Panc1 (cell line): ENCODE measurements at regions not wholly inside any gene's neighbourhood (a gene's known extent, or its start where the extent isn't known, plus 50 kb on each side); places are given as distances from the start of the nearest gene placed in this dataset.

Experiments used
- ATAC-seq: fragments of 200-7000 bp; cut with Tn5 transposase; 2 replicates; pipeline ENCODE4 v1.9.1; 2020; ENCODE audit warnings: mild to moderate bottlenecking, moderate library complexity
- BruUV-seq: library from RNA; stranded (reverse); fragments of 400-500 nt; replicated peaks from 2 replicates; lab custom pipeline; 2021; lab: Mats Ljungman, UMichigan
- CTCF ChIA-PET: fragments of 300-600 bp; sonication (Branson Sonifier 250); formaldehyde crosslinking; loops from one replicate; lab custom pipeline; 2022; ENCODE audit warnings: antibody characterized with exemption; lab: Charles Lee
- POLR2A ChIA-PET: fragments of 300-600 bp; sonication (Branson Sonifier 250); formaldehyde crosslinking; loops from one replicate; lab custom pipeline; 2022; ENCODE audit warnings: antibody characterized with exemption; lab: Charles Lee
- DNase-seq: peaks from one replicate; pipeline ENCODE4 v3.0.0-alpha.2; 2010; ENCODE audit warnings: low read depth, low spot score
- H3K27ac ChIP-seq: 2 replicates; pipeline ENCODE4 v1.5.1; 2011; ENCODE audit warnings: mild to moderate bottlenecking, low read length, inconsistent platforms
- H3K27me3 ChIP-seq: fragments of 200-500 bp; sonication (Bioruptor generic); 2 replicates; pipeline ENCODE4 v1.6.0; 2014; ENCODE audit warnings: low read length, inconsistent platforms; ENCODE audit not compliant: control insufficient read depth, insufficient read depth
- H3K36me3 ChIP-seq: fragments of 200-500 bp; sonication (Bioruptor generic); 2 replicates; pipeline ENCODE4 v1.5.1; 2014; ENCODE audit warnings: inconsistent platforms, mild to moderate bottlenecking, low read length, moderate library complexity; ENCODE audit not compliant: control insufficient read depth, insufficient read depth
- H3K4me1 ChIP-seq: 2 replicates; pipeline ENCODE4 v1.5.1; 2011; ENCODE audit warnings: inconsistent platforms, mild to moderate bottlenecking, low read length, moderate library complexity; ENCODE audit not compliant: control insufficient read depth, insufficient read depth
- H3K4me3 ChIP-seq, 2 experiments: 2 replicates each; pipeline ENCODE4 v1.5.1; 2011 to 2012; ENCODE audit warnings: low read depth in 2 of 2, low read length in 2 of 2, mild to moderate bottlenecking in 2 of 2, inconsistent platforms in 1 of 2, moderate library complexity in 1 of 2
- H3K9me3 ChIP-seq: fragments of 200-500 bp; sonication (Bioruptor generic); 2 replicates; pipeline ENCODE4 v1.5.1; 2014; ENCODE audit warnings: low read depth, mild to moderate bottlenecking, inconsistent platforms, low read length, moderate library complexity; ENCODE audit not compliant: control insufficient read depth, insufficient read depth
- POLR2AphosphoS5 ChIP-seq: IDR thresholded peaks from 2 replicates; pipeline ENCODE4 v1.6.1; 2012; ENCODE audit warnings: mild to moderate bottlenecking, low read depth, low read length, moderate library complexity
- SIN3A ChIP-seq: IDR thresholded peaks from 2 replicates; pipeline ENCODE4 v1.6.1; 2012; ENCODE audit warnings: low read depth, mild to moderate bottlenecking, low read length, moderate library complexity, borderline replicate concordance; ENCODE audit not compliant: insufficient read depth
- TCF7L2 ChIP-seq: IDR thresholded peaks from 2 replicates; pipeline ENCODE4 v1.6.1; 2011; ENCODE audit warnings: mild to moderate bottlenecking, low read depth, low read length, inconsistent platforms
- in situ Hi-C: cut with HindIII; loops from 2 replicates; pipeline ENCODE4 v1.10.0; 2016; ENCODE audit warnings: low sequenced_read_pairs, low pct_unique_long_range_greater_than_20kb
- intact Hi-C: fragments of 100-400 bp; cut with micrococcal nuclease; formaldehyde crosslinking; loops from one replicate; pipeline ENCODE4 v1.10.0; 2022; ENCODE audit not compliant: unreplicated experiment
- TF ChIP-seq, protein P1 (sequence below), 2 experiments: IDR thresholded peaks; 2 replicates each; pipeline ENCODE4 v1.6.1; 2011 to 2012; ENCODE audit warnings: low read depth in 2 of 2, control low read depth in 1 of 2, low read length in 1 of 2, mild to moderate bottlenecking in 1 of 2, moderate library complexity in 1 of 2; ENCODE audit not compliant: insufficient read depth in 1 of 2
- TF ChIP-seq, protein P2 (sequence below): fragments of 450-650 bp; IDR thresholded peaks from 2 replicates; pipeline ENCODE4 v1.5.1; 2017; ENCODE audit warnings: mild to moderate bottlenecking

DNA sequence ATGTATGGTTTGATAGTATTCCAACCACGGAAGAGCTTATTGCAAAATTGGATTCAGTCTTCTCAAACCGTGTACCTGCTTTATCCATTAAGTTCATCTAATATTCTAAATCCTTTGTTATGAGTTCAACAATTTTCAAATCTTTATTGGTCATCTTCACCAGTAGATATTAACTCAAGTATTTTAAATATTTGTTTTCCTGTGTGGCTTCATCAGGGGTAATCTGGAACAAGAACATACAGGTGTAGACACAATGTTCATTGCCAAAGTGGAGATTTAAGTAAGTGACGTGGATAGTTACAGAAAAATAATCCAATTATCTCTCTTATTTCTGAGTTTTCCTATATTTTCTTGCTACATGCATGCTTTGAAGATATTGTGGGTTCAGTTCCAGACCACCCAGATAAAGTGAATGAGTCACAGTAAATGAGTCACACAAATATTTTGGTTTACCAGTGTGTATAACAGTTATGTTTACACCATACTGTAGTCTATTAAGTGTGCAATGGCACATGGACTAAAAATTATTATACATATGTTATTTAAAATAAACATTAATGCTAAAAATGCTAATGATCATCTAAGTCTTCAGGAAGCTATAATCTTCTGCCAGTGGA lies 429.0 kb upstream of the POT1 start:
- Histone ChIP-seq H3K27ac (no peak overlapping the region), H3K27me3 (no peaks in the 10 kb centered on the region), H3K4me3 (no peak overlapping the region), H3K4me1 (no peaks in the 10 kb centered on the region), H3K9me3 (no peaks in the 10 kb centered on the region), H3K36me3 (no peaks in the 10 kb centered on the region)
- ChIA-PET POLR2A (no interaction called here), CTCF (no interaction called here)
- in situ Hi-C loops, result no loop called here
- BruUV-seq, result no TSS peak
- TF ChIP-seq TCF7L2 (no peak), SIN3A (no peak), POLR2AphosphoS5 (no peak)
- TF ChIP-seq, protein P1, sequence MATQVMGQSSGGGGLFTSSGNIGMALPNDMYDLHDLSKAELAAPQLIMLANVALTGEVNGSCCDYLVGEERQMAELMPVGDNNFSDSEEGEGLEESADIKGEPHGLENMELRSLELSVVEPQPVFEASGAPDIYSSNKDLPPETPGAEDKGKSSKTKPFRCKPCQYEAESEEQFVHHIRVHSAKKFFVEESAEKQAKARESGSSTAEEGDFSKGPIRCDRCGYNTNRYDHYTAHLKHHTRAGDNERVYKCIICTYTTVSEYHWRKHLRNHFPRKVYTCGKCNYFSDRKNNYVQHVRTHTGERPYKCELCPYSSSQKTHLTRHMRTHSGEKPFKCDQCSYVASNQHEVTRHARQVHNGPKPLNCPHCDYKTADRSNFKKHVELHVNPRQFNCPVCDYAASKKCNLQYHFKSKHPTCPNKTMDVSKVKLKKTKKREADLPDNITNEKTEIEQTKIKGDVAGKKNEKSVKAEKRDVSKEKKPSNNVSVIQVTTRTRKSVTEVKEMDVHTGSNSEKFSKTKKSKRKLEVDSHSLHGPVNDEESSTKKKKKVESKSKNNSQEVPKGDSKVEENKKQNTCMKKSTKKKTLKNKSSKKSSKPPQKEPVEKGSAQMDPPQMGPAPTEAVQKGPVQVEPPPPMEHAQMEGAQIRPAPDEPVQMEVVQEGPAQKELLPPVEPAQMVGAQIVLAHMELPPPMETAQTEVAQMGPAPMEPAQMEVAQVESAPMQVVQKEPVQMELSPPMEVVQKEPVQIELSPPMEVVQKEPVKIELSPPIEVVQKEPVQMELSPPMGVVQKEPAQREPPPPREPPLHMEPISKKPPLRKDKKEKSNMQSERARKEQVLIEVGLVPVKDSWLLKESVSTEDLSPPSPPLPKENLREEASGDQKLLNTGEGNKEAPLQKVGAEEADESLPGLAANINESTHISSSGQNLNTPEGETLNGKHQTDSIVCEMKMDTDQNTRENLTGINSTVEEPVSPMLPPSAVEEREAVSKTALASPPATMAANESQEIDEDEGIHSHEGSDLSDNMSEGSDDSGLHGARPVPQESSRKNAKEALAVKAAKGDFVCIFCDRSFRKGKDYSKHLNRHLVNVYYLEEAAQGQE (IDR thresholded peaks at IDR 0.05; ENCODE audit: insufficient read depth in 1 of 2, low read depth in 2 of 2, low read length in 1 of 2), result no peak
- TF ChIP-seq, protein P2, sequence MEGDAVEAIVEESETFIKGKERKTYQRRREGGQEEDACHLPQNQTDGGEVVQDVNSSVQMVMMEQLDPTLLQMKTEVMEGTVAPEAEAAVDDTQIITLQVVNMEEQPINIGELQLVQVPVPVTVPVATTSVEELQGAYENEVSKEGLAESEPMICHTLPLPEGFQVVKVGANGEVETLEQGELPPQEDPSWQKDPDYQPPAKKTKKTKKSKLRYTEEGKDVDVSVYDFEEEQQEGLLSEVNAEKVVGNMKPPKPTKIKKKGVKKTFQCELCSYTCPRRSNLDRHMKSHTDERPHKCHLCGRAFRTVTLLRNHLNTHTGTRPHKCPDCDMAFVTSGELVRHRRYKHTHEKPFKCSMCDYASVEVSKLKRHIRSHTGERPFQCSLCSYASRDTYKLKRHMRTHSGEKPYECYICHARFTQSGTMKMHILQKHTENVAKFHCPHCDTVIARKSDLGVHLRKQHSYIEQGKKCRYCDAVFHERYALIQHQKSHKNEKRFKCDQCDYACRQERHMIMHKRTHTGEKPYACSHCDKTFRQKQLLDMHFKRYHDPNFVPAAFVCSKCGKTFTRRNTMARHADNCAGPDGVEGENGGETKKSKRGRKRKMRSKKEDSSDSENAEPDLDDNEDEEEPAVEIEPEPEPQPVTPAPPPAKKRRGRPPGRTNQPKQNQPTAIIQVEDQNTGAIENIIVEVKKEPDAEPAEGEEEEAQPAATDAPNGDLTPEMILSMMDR, result no peak
- DNase-seq, result no peak
- ATAC-seq, result no peak
- intact Hi-C loops, result no loop called here

DNA sequence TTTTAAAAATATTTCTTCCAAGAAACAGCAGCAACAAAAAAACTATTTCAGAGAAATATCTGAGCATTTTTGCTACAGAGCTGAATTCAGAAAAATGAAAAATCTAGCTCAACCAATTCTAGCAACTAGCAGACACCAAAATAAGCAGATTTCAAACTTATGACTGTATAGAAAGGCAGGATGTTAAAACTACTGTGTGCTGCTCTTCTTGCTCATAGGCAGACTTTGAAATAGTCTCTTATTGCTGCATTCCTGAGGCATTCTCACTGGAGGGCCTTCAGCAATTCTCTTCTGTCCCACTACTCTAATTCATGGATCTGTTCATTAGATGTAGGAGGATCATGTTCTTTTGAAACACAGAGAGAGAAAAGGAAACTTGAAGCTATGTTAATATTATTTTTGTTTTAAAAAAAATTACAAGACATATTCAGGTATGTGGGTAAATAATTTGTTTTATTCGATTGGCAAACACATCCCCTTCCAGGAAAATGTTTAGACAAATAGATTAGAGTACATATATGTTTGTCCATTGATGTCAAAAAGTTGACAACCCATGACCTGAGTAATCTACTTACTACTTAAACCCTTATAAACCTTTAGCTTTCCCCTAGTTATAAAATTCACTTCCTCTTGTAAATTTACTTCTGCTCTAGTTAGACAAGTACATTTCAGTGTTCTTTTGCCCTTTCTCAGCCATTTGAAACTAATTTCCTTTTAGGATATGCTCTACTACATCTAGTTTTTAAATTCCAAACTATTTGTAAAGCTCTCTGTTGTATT lies 428.2 kb upstream of the POT1 start:
- no peak for TF ChIP-seq SIN3A
- TF ChIP-seq, protein P1 (IDR thresholded peaks at IDR 0.05; ENCODE audit: insufficient read depth in 1 of 2, low read depth in 2 of 2, low read length in 1 of 2), result no peak
- TF ChIP-seq, protein P2, result no peak
- TF ChIP-seq TCF7L2, result no peak
- TF ChIP-seq POLR2AphosphoS5, result no peak
- ChIA-PET POLR2A (no interaction called here), CTCF (no interaction called here)
- Histone ChIP-seq H3K9me3 (no peaks in the 10 kb centered on the region), H3K4me3 (no peak overlapping the region), H3K36me3 (no peaks in the 10 kb centered on the region), H3K27me3 (no peaks in the 10 kb centered on the region), H3K27ac (no peak overlapping the region), H3K4me1 (no peaks in the 10 kb centered on the region)
- intact Hi-C loops (no loop called here), in situ Hi-C loops (no loop called here)
- no peak for DNase-seq
- BruUV-seq, result no TSS peak
- no peak for ATAC-seq
